ENCODE measurements at regions not wholly inside any gene's neighbourhood (a gene's known extent, or its start where the extent isn't known, plus 50 kb on each side); places are given as distances from the start of the nearest gene placed in this dataset.

- TF ChIP-seq, protein P1, sequence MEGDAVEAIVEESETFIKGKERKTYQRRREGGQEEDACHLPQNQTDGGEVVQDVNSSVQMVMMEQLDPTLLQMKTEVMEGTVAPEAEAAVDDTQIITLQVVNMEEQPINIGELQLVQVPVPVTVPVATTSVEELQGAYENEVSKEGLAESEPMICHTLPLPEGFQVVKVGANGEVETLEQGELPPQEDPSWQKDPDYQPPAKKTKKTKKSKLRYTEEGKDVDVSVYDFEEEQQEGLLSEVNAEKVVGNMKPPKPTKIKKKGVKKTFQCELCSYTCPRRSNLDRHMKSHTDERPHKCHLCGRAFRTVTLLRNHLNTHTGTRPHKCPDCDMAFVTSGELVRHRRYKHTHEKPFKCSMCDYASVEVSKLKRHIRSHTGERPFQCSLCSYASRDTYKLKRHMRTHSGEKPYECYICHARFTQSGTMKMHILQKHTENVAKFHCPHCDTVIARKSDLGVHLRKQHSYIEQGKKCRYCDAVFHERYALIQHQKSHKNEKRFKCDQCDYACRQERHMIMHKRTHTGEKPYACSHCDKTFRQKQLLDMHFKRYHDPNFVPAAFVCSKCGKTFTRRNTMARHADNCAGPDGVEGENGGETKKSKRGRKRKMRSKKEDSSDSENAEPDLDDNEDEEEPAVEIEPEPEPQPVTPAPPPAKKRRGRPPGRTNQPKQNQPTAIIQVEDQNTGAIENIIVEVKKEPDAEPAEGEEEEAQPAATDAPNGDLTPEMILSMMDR (IDR thresholded peaks at IDR 0.05; ENCODE audit: insufficient read depth in 1 of 2, low read depth in 1 of 2, low read length in 1 of 2, severe bottlenecking in 1 of 2, unreplicated experiment in 1 of 2): no peak
- H3K27me3 Mint-ChIP-seq (ENCODE audit: insufficient read depth, unreplicated experiment): peaks cover 3% of the 10 kb centered on the region
- H3K4me1 Mint-ChIP-seq (ENCODE audit: low read depth, unreplicated experiment): no peaks in the 10 kb centered on the region
- H3K9me3 Mint-ChIP-seq (ENCODE audit: unreplicated experiment): no peaks in the 10 kb centered on the region
- intact Hi-C loops (cut with micrococcal nuclease; ENCODE audit: unreplicated experiment): no loop called here
- no peak overlapping the region for H3K4me3 Mint-ChIP-seq (ENCODE audit: unreplicated experiment)
- H3K27me3 ChIP-seq (replicated peaks; ENCODE audit: control insufficient read depth, insufficient read depth, low read length): no peaks in the 10 kb centered on the region
- POLR2A ChIA-PET: no interaction called here
- no TSS peak for BruUV-seq (replicated peaks)
- no peaks in the 10 kb centered on the region for H3K36me3 Mint-ChIP-seq (ENCODE audit: insufficient read depth, unreplicated experiment)
- CTCF ChIA-PET: no interaction called here
- no peak for DNase-seq
- no peaks in the 10 kb centered on the region for H3K4me1 ChIP-seq
- no peaks in the 10 kb centered on the region for H3K36me3 ChIP-seq (ENCODE audit: control insufficient read depth, insufficient read depth, low read length)
- H3K9me3 ChIP-seq: no peaks in the 10 kb centered on the region
- no peak overlapping the region for H3K4me3 ChIP-seq (ENCODE audit: low read depth, low read length)
- no peak overlapping the region for H3K27ac Mint-ChIP-seq (ENCODE audit: unreplicated experiment)
These were observed 306.2 kb upstream of the RIOK2 start for GRCh38 chr5:97489010-97489840.

DNA sequence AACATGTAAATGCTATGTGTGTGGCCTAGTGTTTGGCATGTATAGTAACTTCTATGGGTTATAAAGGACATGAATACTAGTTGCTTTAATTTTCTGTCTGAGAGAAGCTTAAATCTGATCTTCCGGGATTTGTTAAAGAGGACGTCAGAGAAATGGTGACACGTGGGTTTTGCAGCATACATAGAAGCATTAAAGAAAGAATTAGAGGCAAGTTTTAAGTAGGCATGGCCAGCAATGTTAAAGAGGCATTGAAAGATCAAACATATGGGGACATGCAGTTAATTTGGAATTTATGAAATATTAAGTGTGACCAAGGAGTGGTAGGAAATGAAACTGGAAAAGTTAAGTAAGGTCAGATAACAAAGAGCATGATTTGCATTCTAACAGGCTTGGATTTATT is 311.4 kb upstream of the RIOK2 start:
- Mint-ChIP-seq H3K27ac (ENCODE audit: unreplicated experiment) (no peak overlapping the region), H3K4me1 (ENCODE audit: low read depth, unreplicated experiment) (no peaks in the 10 kb centered on the region), H3K9me3 (ENCODE audit: unreplicated experiment) (no peaks in the 10 kb centered on the region), H3K4me3 (ENCODE audit: unreplicated experiment) (no peak overlapping the region), H3K27me3 (ENCODE audit: insufficient read depth, unreplicated experiment) (peaks cover 2% of the 10 kb centered on the region), H3K36me3 (ENCODE audit: insufficient read depth, unreplicated experiment) (no peaks in the 10 kb centered on the region)
- intact Hi-C loops (cut with micrococcal nuclease; ENCODE audit: unreplicated experiment): no loop called here
- POLR2A ChIA-PET: no interaction called here
- DNase-seq: no peak
- Histone ChIP-seq H3K4me1 (no peaks in the 10 kb centered on the region), H3K27me3 (replicated peaks; ENCODE audit: control insufficient read depth, insufficient read depth, low read length) (no peaks in the 10 kb centered on the region), H3K36me3 (ENCODE audit: control insufficient read depth, insufficient read depth, low read length) (no peaks in the 10 kb centered on the region), H3K9me3 (no peaks in the 10 kb centered on the region), H3K4me3 (ENCODE audit: low read depth, low read length) (no peak overlapping the region)
- CTCF ChIA-PET: no interaction called here
- no TSS peak for BruUV-seq (replicated peaks)
- TF ChIP-seq, protein P1 (IDR thresholded peaks at IDR 0.05; ENCODE audit: insufficient read depth in 1 of 2, low read depth in 1 of 2, low read length in 1 of 2, severe bottlenecking in 1 of 2, unreplicated experiment in 1 of 2): no peak

DNA sequence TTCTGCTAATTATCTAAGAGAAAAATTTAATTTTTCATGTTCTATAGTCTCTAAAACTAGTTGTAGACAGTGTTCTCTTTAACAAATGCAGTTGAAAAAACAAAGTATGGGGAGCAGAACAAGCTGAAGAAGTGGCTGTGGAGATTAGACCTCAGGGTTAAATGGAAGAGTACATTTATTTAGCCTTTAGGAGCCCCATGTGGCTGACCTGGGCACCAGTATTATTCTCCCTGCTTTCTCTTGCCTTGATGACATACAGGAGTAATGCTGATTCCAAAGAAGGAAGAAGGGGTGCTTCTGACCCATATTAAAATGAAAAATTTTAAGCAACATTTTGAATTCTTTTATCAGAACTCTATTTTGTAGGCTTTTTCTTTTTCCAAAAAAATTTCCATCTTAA is 312.3 kb upstream of the RIOK2 start:
- no peak for DNase-seq
- no TSS peak for BruUV-seq (replicated peaks)
- H3K4me3 ChIP-seq (ENCODE audit: low read depth, low read length): no peak overlapping the region
- H3K4me3 Mint-ChIP-seq (ENCODE audit: unreplicated experiment): no peak overlapping the region
- no peaks in the 10 kb centered on the region for H3K9me3 Mint-ChIP-seq (ENCODE audit: unreplicated experiment)
- CTCF ChIA-PET: no interaction called here
- H3K27me3 Mint-ChIP-seq (ENCODE audit: insufficient read depth, unreplicated experiment): peaks cover 2% of the 10 kb centered on the region
- no peaks in the 10 kb centered on the region for H3K9me3 ChIP-seq
- POLR2A ChIA-PET: no interaction called here
- intact Hi-C loops (cut with micrococcal nuclease; ENCODE audit: unreplicated experiment): no loop called here
- no peaks in the 10 kb centered on the region for H3K36me3 ChIP-seq (ENCODE audit: control insufficient read depth, insufficient read depth, low read length)
- H3K4me1 Mint-ChIP-seq (ENCODE audit: low read depth, unreplicated experiment): no peaks in the 10 kb centered on the region
- H3K27me3 ChIP-seq (replicated peaks; ENCODE audit: control insufficient read depth, insufficient read depth, low read length): no peaks in the 10 kb centered on the region
- H3K27ac Mint-ChIP-seq (ENCODE audit: unreplicated experiment): no peak overlapping the region
- TF ChIP-seq, protein P1 (IDR thresholded peaks at IDR 0.05; ENCODE audit: insufficient read depth in 1 of 2, low read depth in 1 of 2, low read length in 1 of 2, severe bottlenecking in 1 of 2, unreplicated experiment in 1 of 2): no peak
- no peaks in the 10 kb centered on the region for H3K36me3 Mint-ChIP-seq (ENCODE audit: insufficient read depth, unreplicated experiment)
- no peaks in the 10 kb centered on the region for H3K4me1 ChIP-seq
